NCI-H526 (cell line): ENCODE measurements at regions not wholly inside any gene's neighbourhood (a gene's known extent, or its start where the extent isn't known, plus 50 kb on each side); places are given as distances from the start of the nearest gene placed in this dataset.
A peak's percentile ranks its signal among the peaks of the same experiment; 100 is the strongest.

Experiments
- DNase-seq, 2 experiments: peaks; one replicate each; lab custom pipeline; 2025; lab: John Stamatoyannopoulos, UW

GRCh38 chr6:93550551-93551276 is 131.4 kb upstream of the EPHA7 start:
- DNase-seq, result peak; percentile 25 to 46

GRCh38 chr6:93549868-93550267 is 130.5 kb upstream of the EPHA7 start:
- DNase-seq, result no peak

GRCh38 chr6:93524671-93525451 is 105.5 kb upstream of the EPHA7 start:
- no peak for DNase-seq

DNA sequence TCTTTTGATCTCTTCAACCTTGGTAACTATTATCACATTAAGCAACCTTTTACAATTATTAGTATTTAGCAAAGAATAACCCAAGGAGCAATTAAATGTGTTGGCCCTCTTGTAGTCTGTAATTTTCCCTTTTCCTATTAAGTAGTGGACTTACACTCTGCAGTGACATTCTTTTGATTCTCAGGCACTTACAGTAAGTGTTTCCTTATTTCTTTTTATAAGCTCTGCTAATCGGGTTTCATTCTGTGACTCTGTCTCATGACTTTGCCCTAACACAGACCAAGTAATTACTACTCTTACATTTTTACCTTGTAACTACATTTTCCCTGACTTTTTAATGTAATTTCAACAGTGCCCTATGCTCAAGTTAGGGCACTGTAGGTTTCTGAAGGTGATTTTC is 104.0 kb upstream of the EPHA7 start:
- no peak for DNase-seq

DNA sequence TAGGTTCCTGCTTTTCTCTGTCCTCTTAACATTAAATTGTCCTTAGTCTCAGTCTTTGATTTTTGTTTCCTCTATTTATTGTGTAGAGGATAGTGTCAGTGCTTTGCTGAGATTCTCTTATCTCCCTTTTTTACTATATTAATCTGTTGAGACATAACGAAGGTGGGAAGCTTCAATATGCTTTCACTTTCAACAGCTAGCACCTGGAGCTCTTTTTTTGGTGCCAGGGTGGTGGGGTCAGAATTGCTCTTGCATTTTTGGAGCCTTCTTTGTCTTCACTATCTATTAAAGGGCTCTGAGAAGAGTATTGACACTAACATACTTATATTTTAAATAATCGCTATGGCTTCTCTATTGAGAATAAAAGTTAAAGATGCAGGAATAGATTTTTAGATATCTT is 97.1 kb upstream of the EPHA7 start:
- no peak for DNase-seq

DNA sequence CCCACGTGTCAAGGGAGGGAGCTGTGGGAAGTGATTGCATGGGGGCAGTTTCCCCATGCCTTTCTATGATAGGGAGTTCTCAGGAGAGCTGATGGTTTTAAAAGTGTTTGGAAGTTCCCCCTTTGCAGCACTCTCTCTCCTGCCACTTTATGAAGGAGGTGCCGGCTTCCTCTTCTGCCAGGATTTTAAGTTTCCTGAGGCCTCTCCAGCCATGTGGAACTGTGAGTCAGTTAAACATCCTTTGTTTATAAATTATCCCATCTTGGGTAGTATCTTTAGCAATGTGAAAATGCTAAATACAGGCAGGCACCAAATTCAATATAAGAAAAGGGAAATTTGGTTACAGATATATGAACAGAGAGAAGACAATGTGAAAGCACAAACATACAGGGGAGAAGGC is 96.4 kb upstream of the EPHA7 start:
- DNase-seq, result no peak

DNA sequence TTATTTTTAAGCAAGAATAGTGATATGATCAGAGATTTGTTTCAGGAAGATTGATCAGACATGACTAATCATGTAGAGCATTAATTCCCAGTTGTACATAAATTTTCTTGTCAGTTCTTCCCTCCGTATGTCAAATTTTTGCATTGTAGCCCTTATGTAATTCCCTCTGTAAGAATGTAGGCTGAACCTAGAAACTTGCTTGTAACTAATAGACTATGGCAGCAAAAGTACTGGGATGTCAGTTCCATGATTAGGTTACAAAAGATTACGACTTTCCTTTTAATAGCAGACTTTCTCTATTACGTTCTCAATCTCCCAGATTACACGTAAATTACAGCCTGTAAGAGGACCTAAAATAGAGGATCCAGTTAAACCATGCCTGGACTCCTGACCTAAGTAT is 79.4 kb upstream of the EPHA7 start:
- DNase-seq, result no peak

GRCh38 chr6:93496548-93496947 is 77.2 kb upstream of the EPHA7 start:
- no peak for DNase-seq

DNA sequence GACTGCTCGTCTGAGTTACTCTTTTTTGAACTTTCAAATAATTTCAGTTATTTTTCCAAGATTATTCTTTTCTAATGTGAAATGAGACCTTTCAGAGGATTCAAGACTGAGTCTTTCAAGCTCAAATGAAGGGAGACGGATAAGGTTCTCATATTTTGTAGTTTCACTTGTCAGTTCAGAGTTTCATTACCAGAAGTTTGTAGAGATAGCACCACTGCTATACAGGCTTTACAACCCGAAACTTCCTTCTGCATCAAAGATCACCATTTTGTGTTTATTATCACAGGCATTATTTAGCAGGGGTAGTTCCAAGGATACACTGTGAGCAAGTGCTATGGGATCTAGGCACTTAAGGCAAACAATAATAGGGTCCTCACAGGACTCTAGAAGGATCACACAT is 74.7 kb upstream of the EPHA7 start:
- DNase-seq, result no peak

GRCh38 chr6:93474733-93475179 is 55.4 kb upstream of the EPHA7 start:
- DNase-seq, result no peak

GRCh38 chr6:93471281-93471680 is 51.9 kb upstream of the EPHA7 start:
- no peak for DNase-seq
